CD8-positive, alpha-beta memory T cell (primary cell): ENCODE measurements at regions not wholly inside any gene's neighbourhood (a gene's known extent, or its start where the extent isn't known, plus 50 kb on each side); places are given as distances from the start of the nearest gene placed in this dataset.
"Not testable (repeated sequence)": the region's sequence is repeated elsewhere in the genome, so short reads cannot be mapped to it uniquely, and the experiment has no call there.

Source experiments
- CTCF ChIA-PET: fragments of 350-600 bp; sonication (Branson Sonifier 250); formaldehyde crosslinking; loops from one replicate; lab custom pipeline; 2021; ENCODE audit warnings: antibody characterized with exemption; lab: Charles Lee
- POLR2A ChIA-PET: fragments of 350-600 bp; sonication (Branson Sonifier 250); formaldehyde crosslinking; loops from one replicate; lab custom pipeline; 2021; ENCODE audit warnings: antibody characterized with exemption; lab: Charles Lee
- DNase-seq, 5 donors: peaks; one replicate each; pipeline versions ENCODE4 v3.0.0 to v3.0.0-alpha.2; 2020 to 2022; ENCODE audit warnings: mixed read lengths in 1 of 5
- H3K27ac ChIP-seq: one replicate; pipeline ENCODE4 v1.7.0; 2013; ENCODE audit warnings: low read depth, mild to moderate bottlenecking, low read length, moderate library complexity
- H3K27me3 ChIP-seq: 2 replicates; pipeline ENCODE4 v1.7.0; 2013; ENCODE audit warnings: low read length, mild to moderate bottlenecking; ENCODE audit not compliant: insufficient read depth, poor library complexity, severe bottlenecking
- H3K36me3 ChIP-seq: 2 replicates; pipeline ENCODE4 v1.7.0; 2013; ENCODE audit warnings: mild to moderate bottlenecking, low read length, moderate library complexity; ENCODE audit not compliant: insufficient read depth
- H3K4me1 ChIP-seq: 2 replicates; pipeline ENCODE4 v1.7.0; 2013; ENCODE audit warnings: mild to moderate bottlenecking, low read length, moderate library complexity; ENCODE audit not compliant: insufficient read depth
- H3K4me3 ChIP-seq: 2 replicates; pipeline ENCODE4 v1.7.0; 2013; ENCODE audit warnings: mild to moderate bottlenecking, low read length
- H3K9me3 ChIP-seq: 2 replicates; pipeline ENCODE4 v1.7.0; 2013; ENCODE audit warnings: mild to moderate bottlenecking, low read length
- H3K27ac Mint-ChIP-seq, 8 donors: one replicate each; pipeline ENCODE4 v1.8.0; 2020 to 2021; ENCODE audit warnings: mixed read lengths in 8 of 8, mild to moderate bottlenecking in 6 of 8, inconsistent platforms in 3 of 8, moderate library complexity in 3 of 8
- H3K27me3 Mint-ChIP-seq, 2 donors: one replicate each; pipeline ENCODE4 v1.8.0; 2020 to 2021; ENCODE audit warnings: mixed read lengths in 2 of 2, mild to moderate bottlenecking in 1 of 2, moderate library complexity in 1 of 2
- H3K36me3 Mint-ChIP-seq, 3 donors: one replicate each; pipeline ENCODE4 v1.8.0; 2020 to 2021; ENCODE audit warnings: mixed read lengths in 3 of 3, inconsistent platforms in 1 of 3, mild to moderate bottlenecking in 1 of 3
- H3K4me1 Mint-ChIP-seq, 3 donors: one replicate each; pipeline ENCODE4 v1.8.0; 2020 to 2021; ENCODE audit warnings: mixed read lengths in 3 of 3, inconsistent platforms in 1 of 3, mild to moderate bottlenecking in 1 of 3
- H3K4me3 Mint-ChIP-seq, 7 donors: one replicate each; pipeline ENCODE4 v1.8.0; 2020 to 2021; ENCODE audit warnings: mixed read lengths in 7 of 7, mild to moderate bottlenecking in 6 of 7, moderate library complexity in 4 of 7, inconsistent platforms in 2 of 7
- H3K9me3 Mint-ChIP-seq, 5 donors: one replicate each; pipeline ENCODE4 v1.8.0; 2020 to 2022; ENCODE audit warnings: mixed read lengths in 5 of 5, mild to moderate bottlenecking in 3 of 5, moderate library complexity in 2 of 5, inconsistent platforms in 1 of 5

DNA sequence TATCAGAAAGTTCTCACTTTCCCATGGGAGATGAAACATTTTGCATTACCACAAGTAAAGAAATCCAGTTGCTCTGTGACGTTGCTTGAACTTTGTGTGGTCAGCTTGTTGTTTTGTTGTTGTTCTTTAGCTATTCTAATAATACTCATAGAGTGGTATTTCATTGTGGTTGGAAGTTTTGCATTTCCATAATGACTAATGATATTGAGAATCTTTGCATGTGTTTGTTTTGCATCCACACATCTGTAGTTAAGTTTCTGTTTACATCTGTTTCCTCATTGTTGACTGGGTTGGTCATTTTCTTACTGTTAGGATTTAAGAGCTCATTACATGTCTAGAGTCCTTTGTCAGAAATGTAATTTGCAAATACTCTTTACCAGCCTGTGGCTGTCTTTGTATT lies 133.2 kb upstream of the LRRC61 start:
- H3K4me3 ChIP-seq, H3K27me3 ChIP-seq, H3K9me3 ChIP-seq, H3K36me3 ChIP-seq, H3K4me1 ChIP-seq, H3K36me3 Mint-ChIP-seq, H3K27me3 Mint-ChIP-seq, H3K4me3 Mint-ChIP-seq, H3K27ac Mint-ChIP-seq, H3K27ac ChIP-seq, CTCF ChIA-PET, H3K9me3 Mint-ChIP-seq, DNase-seq, POLR2A ChIA-PET: not testable (repeated sequence)
- peaks cover 3 to 10% (median 10%) of the 10 kb centered on the region in 3 donors for H3K4me1 Mint-ChIP-seq

DNA sequence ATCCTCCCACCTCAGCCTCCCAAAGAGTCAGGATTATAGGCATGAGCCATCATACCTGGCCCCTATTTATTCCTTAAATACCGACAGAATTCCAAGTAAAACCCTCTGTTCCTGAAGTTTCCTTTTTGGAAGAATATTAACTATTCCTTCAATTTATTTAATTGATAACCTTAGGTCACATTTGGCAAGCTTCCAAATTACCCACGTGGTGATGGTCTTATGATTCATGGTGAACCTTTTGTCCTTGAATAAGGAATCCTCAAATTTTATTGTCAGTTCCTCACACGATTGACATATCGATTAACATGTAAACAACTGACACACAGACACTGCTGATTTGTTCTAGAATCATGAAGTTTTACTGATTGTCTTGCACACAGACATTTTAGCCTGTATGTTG lies 130.6 kb upstream of the LRRC61 start:
- H3K4me1 ChIP-seq, H3K36me3 Mint-ChIP-seq, H3K27ac Mint-ChIP-seq, H3K9me3 ChIP-seq, DNase-seq, H3K9me3 Mint-ChIP-seq, H3K27me3 ChIP-seq, H3K4me3 ChIP-seq, H3K36me3 ChIP-seq, H3K27me3 Mint-ChIP-seq, H3K4me3 Mint-ChIP-seq, H3K27ac ChIP-seq, CTCF ChIA-PET, POLR2A ChIA-PET: not testable (repeated sequence)
- H3K4me1 Mint-ChIP-seq, result peaks cover 3 to 10% (median 10%) of the 10 kb centered on the region in 3 donors

DNA sequence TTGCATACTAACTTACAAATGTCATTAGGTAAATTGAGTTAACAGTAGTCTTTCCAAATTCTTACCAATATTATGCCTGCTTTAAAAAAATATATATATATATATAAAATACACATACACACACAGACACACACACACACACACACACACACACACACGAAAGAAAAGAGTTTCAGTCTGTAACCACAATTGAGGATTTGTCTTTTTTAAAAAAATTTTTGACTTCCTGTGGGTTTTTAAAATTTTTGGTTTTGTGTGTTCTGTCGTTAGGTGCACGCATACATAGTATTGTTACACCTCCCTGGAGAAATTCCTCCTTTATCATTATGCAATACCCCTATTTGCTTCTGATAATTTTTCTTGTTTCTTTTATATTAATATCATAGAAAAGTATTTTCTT lies 129.3 kb upstream of the LRRC61 start:
- H3K4me3 Mint-ChIP-seq, CTCF ChIA-PET: not testable (repeated sequence)
- DNase-seq, result peak in 2 of 5 donors; percentile 9 to 42

More for the DNA sequence above, 129.3 kb upstream of the LRRC61 start:
- H3K27me3 Mint-ChIP-seq, H3K27ac ChIP-seq, H3K27me3 ChIP-seq, H3K36me3 Mint-ChIP-seq, H3K9me3 Mint-ChIP-seq, H3K27ac Mint-ChIP-seq, H3K4me3 ChIP-seq, H3K9me3 ChIP-seq, POLR2A ChIA-PET, H3K36me3 ChIP-seq, H3K4me1 ChIP-seq: not testable (repeated sequence)
- peaks cover 3 to 10% (median 10%) of the 10 kb centered on the region in 3 donors for H3K4me1 Mint-ChIP-seq
